Spinal cord (tissue), 9 donors: ENCODE measurements at regions not wholly inside any gene's neighbourhood (a gene's known extent, or its start where the extent isn't known, plus 50 kb on each side); places are given as distances from the start of the nearest gene placed in this dataset.

Experiments used
- DNase-seq, 6 donors: peaks; one replicate each; pipeline versions ENCODE4 v3.0.0 to v3.0.0-alpha.2; 2013 to 2015; ENCODE audit warnings: low spot score in 6 of 6, low read depth in 4 of 6
- H3K27ac ChIP-seq: one replicate; pipeline ENCODE4 v1.5.1; 2013; ENCODE audit warnings: low read depth, low read length, control low read depth
- H3K27me3 ChIP-seq: one replicate; pipeline ENCODE4 v1.6.1; 2013; ENCODE audit warnings: low read length; ENCODE audit not compliant: control insufficient read depth, insufficient read depth
- H3K36me3 ChIP-seq: one replicate; pipeline ENCODE4 v1.6.1; 2013; ENCODE audit warnings: low read length; ENCODE audit not compliant: control insufficient read depth, insufficient read depth
- H3K4me1 ChIP-seq: one replicate; pipeline ENCODE4 v1.6.1; 2013; ENCODE audit warnings: low read length; ENCODE audit not compliant: control insufficient read depth, insufficient read depth
- H3K4me3 ChIP-seq: one replicate; pipeline ENCODE4 v1.5.1; 2013; ENCODE audit warnings: low read depth, low read length, control low read depth
- H3K9me3 ChIP-seq: one replicate; pipeline ENCODE4 v1.6.1; 2013; ENCODE audit warnings: low read length; ENCODE audit not compliant: control insufficient read depth, insufficient read depth
- WGBS: methylation state at CpG from one replicate; pipeline ENCODE4 v1.1.5; 2013; ENCODE audit warnings: missing lambda C conversion rate; ENCODE audit not compliant: insufficient coverage; 5-methylcytosine and 5-hydroxymethylcytosine counted together
- donor health status: healthy.

- Histone ChIP-seq H3K27ac (no peak overlapping the region), H3K9me3 (no peaks in the 10 kb centered on the region), H3K36me3 (no peaks in the 10 kb centered on the region), H3K27me3 (no peaks in the 10 kb centered on the region), H3K4me3 (no peak overlapping the region), H3K4me1 (no peaks in the 10 kb centered on the region)
- DNase-seq = no peak
Observed at GRCh38 chr4:71147261-71147660, 153.8 kb downstream of the DCK start.

- Histone ChIP-seq H3K4me3 (no peak overlapping the region), H3K27me3 (no peaks in the 10 kb centered on the region), H3K27ac (no peak overlapping the region), H3K9me3 (no peaks in the 10 kb centered on the region), H3K4me1 (no peaks in the 10 kb centered on the region), H3K36me3 (no peaks in the 10 kb centered on the region)
- no CpG with 5 or more reads among the region's 1 CpG for WGBS
- DNase-seq = no peak
Observed at GRCh38 chr4:71148545-71148944, 155.1 kb downstream of the DCK start.

GRCh38 chr4:71151054-71151453, 157.6 kb downstream of the DCK start:
- Histone ChIP-seq H3K36me3 (no peaks in the 10 kb centered on the region), H3K4me3 (no peak overlapping the region), H3K27me3 (no peaks in the 10 kb centered on the region), H3K4me1 (no peaks in the 10 kb centered on the region), H3K27ac (no peak overlapping the region), H3K9me3 (no peaks in the 10 kb centered on the region)
- 100% methylated on average over 1 of the region's 2 CpGs for WGBS
- DNase-seq = no peak

DNA sequence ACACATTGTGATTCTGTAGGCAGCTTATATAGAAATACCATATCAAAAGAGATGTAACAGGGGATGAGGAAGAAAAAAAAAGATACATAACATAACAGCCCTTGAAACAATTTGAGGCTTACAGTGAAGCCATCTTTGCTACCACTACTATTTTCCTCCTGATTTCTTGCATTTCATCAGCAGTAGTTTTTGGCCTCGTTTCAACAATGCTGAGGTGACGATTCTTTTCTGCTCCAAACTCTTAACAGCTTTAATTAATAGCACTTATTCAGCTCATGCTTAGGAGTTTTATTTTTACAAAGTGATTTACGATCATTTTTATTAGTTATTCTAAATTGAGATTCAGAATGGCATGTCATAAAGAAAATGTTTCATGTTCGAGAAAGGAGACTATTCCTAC, 163.2 kb downstream of the DCK start:
- Histone ChIP-seq H3K27me3 (no peaks in the 10 kb centered on the region), H3K9me3 (no peaks in the 10 kb centered on the region), H3K4me3 (no peak overlapping the region), H3K27ac (no peak overlapping the region), H3K4me1 (no peaks in the 10 kb centered on the region), H3K36me3 (no peaks in the 10 kb centered on the region)
- WGBS = 67% methylated on average over 1 of the region's 4 CpGs
- peak in 1 of 6 donors; percentile 31 for DNase-seq

GRCh38 chr4:71162386-71162785, 168.9 kb downstream of the DCK start:
- H3K4me3 ChIP-seq = no peak overlapping the region
- no CpG with 5 or more reads among the region's 1 CpG for WGBS
- no peaks in the 10 kb centered on the region for H3K9me3 ChIP-seq
- no peaks in the 10 kb centered on the region for H3K4me1 ChIP-seq
- DNase-seq = no peak
- no peaks in the 10 kb centered on the region for H3K27me3 ChIP-seq
- H3K27ac ChIP-seq = no peak overlapping the region
- H3K36me3 ChIP-seq = no peaks in the 10 kb centered on the region

- no peaks in the 10 kb centered on the region for H3K9me3 ChIP-seq
- H3K27ac ChIP-seq = no peak overlapping the region
- H3K4me1 ChIP-seq = no peaks in the 10 kb centered on the region
- H3K27me3 ChIP-seq = no peaks in the 10 kb centered on the region
- WGBS = no CpG with 5 or more reads among the region's 2 CpGs
- DNase-seq = no peak
- H3K36me3 ChIP-seq = no peaks in the 10 kb centered on the region
- H3K4me3 ChIP-seq = no peak overlapping the region
Observed at GRCh38 chr4:71163317-71163716, 169.9 kb downstream of the DCK start.

- Histone ChIP-seq H3K27me3 (no peaks in the 10 kb centered on the region), H3K4me3 (no peak overlapping the region), H3K36me3 (no peaks in the 10 kb centered on the region), H3K4me1 (no peaks in the 10 kb centered on the region), H3K27ac (no peak overlapping the region), H3K9me3 (no peaks in the 10 kb centered on the region)
- DNase-seq = no peak
- 100% methylated on average over 2 of the region's 3 CpGs for WGBS
Observed at GRCh38 chr4:71167083-71167482, 171.7 kb upstream of the SLC4A4 start.

- H3K27me3 ChIP-seq = no peaks in the 10 kb centered on the region
- DNase-seq = no peak
- H3K4me3 ChIP-seq = no peak overlapping the region
- H3K36me3 ChIP-seq = no peaks in the 10 kb centered on the region
- H3K27ac ChIP-seq = no peak overlapping the region
- no CpG with 5 or more reads among the region's 2 CpGs for WGBS
- no peaks in the 10 kb centered on the region for H3K4me1 ChIP-seq
- no peaks in the 10 kb centered on the region for H3K9me3 ChIP-seq
Observed at GRCh38 chr4:71171592-71171991, 167.2 kb upstream of the SLC4A4 start.

DNA sequence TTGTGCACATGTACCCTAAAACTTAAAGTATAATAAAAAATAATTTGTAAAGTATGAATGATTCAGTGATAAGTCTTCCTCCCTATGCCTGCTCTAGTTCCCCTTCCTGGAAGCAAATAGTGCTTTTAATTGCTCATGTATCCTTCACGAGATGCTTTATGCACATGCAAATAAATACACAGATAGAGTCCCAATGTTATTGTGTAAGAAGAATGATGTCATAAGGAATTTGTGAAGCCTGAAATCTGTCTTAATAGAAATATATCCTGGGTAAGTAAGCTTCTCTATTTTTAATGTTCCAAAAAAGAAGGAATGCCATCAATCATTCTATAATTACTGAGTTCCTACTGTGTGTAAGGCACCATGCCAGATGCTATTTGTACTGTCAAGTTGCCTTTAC, 157.5 kb upstream of the SLC4A4 start:
- Histone ChIP-seq H3K36me3 (no peaks in the 10 kb centered on the region), H3K9me3 (no peaks in the 10 kb centered on the region), H3K4me1 (no peaks in the 10 kb centered on the region), H3K27ac (no peak overlapping the region), H3K4me3 (no peak overlapping the region), H3K27me3 (no peaks in the 10 kb centered on the region)
- DNase-seq = no peak
- no CpG with 5 or more reads among the region's 1 CpG for WGBS

- H3K27me3 ChIP-seq = peaks cover 2% of the 10 kb centered on the region
- no peak overlapping the region for H3K4me3 ChIP-seq
- WGBS = 27% methylated on average over 6 of the region's 10 CpGs
Observed at GRCh38 chr4:71184195-71184781, 154.5 kb upstream of the SLC4A4 start.

More at GRCh38 chr4:71184195-71184781, 154.5 kb upstream of the SLC4A4 start:
- no peak overlapping the region for H3K27ac ChIP-seq
- H3K36me3 ChIP-seq = no peaks in the 10 kb centered on the region
- peaks cover 7% of the 10 kb centered on the region for H3K4me1 ChIP-seq
- H3K9me3 ChIP-seq = no peaks in the 10 kb centered on the region
- peak in 3 of 6 donors; percentile 53 to 92 (median 83) for DNase-seq
